ENCODE measurements at regions not wholly inside any gene's neighbourhood (a gene's known extent, or its start where the extent isn't known, plus 50 kb on each side); places are given as distances from the start of the nearest gene placed in this dataset.
A peak's percentile ranks its signal among the peaks of the same experiment; 100 is the strongest.
"Not testable (repeated sequence)": the region's sequence is repeated elsewhere in the genome, so short reads cannot be mapped to it uniquely, and the experiment has no call there.

- Mint-ChIP-seq H3K9me3 (no peaks in the 10 kb centered on the region), H3K36me3 (no peaks in the 10 kb centered on the region), H3K27ac (no peak overlapping the region), H3K27me3 (no peaks in the 10 kb centered on the region), H3K4me3 (no peak overlapping the region), H3K4me1 (no peaks in the 10 kb centered on the region)
Observed at GRCh38 chr5:18798058-18798457, 1163.8 kb downstream of the TAF11L14 start.

DNA sequence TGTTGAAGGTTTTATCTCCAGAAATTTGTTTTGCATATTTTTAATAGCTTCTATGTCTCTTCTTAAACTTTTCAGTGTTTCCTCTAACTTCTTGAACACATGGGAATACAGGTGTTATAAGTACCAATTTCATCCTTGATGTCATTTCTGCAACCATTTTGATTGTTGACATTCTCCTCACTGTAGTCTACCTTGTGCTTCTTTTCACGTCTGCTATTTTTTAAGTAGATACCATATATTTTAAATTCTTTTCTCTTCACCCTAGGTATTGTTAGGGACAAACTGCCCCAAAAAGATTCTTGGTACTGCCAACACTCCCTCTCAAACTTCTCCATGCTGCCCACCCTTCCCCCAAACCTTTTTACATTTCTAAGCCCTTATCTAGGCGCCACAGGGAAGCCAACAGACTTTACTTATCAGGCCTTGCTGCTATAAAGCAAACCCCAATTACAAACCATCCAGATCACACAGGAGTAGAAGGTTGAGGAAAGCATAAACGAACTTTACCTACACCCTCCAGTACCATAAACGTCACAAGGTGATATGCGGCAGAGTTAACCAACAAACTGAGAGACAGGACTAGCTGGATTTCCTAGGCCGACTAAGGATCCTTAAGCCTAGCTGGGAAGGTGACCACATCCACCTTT, 1165.3 kb downstream of the TAF11L14 start:
- no peaks in the 10 kb centered on the region for H3K36me3 Mint-ChIP-seq
- H3K4me3 Mint-ChIP-seq = no peak overlapping the region
- no peaks in the 10 kb centered on the region for H3K27me3 Mint-ChIP-seq
- no peaks in the 10 kb centered on the region for H3K9me3 Mint-ChIP-seq
- no peaks in the 10 kb centered on the region for H3K4me1 Mint-ChIP-seq
- H3K27ac Mint-ChIP-seq = peak overlapping the region; percentile 8

- no peaks in the 10 kb centered on the region for H3K36me3 Mint-ChIP-seq
- no peak overlapping the region for H3K4me3 Mint-ChIP-seq
- H3K4me1 Mint-ChIP-seq = no peaks in the 10 kb centered on the region
- no peak overlapping the region for H3K27ac Mint-ChIP-seq
- H3K9me3 Mint-ChIP-seq = no peaks in the 10 kb centered on the region
- H3K27me3 Mint-ChIP-seq = no peaks in the 10 kb centered on the region
Observed at GRCh38 chr5:18800293-18801025, 1166.2 kb downstream of the TAF11L14 start.

- H3K4me3 Mint-ChIP-seq, H3K36me3 Mint-ChIP-seq, H3K27ac Mint-ChIP-seq, H3K4me1 Mint-ChIP-seq, H3K27me3 Mint-ChIP-seq, H3K9me3 Mint-ChIP-seq: not testable (repeated sequence)
Observed at GRCh38 chr5:18801413-18801812, 1167.2 kb downstream of the TAF11L14 start.

DNA sequence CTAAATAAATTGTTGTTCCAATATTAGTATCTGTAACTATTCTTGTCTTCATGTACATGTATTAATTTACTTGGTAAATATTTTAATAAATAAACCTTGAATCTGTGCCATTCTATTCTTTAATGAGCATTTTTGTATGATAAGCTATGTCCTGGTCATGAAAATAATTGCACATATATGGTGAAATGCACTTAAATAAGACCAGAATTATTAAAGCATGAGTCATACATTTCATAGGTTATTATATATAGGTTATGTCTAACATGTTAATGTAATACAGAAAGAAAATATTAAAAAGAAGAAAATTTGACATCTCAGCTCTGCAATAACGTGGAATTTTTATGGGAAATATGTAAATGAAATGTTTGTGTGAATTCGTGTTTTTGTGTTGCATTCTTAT, 1168.1 kb downstream of the TAF11L14 start:
- no peak overlapping the region for H3K27ac Mint-ChIP-seq
- H3K27me3 Mint-ChIP-seq = no peaks in the 10 kb centered on the region
- H3K4me3 Mint-ChIP-seq = no peak overlapping the region
- H3K9me3 Mint-ChIP-seq = no peaks in the 10 kb centered on the region
- H3K4me1 Mint-ChIP-seq = no peaks in the 10 kb centered on the region
- H3K36me3 Mint-ChIP-seq = no peaks in the 10 kb centered on the region

DNA sequence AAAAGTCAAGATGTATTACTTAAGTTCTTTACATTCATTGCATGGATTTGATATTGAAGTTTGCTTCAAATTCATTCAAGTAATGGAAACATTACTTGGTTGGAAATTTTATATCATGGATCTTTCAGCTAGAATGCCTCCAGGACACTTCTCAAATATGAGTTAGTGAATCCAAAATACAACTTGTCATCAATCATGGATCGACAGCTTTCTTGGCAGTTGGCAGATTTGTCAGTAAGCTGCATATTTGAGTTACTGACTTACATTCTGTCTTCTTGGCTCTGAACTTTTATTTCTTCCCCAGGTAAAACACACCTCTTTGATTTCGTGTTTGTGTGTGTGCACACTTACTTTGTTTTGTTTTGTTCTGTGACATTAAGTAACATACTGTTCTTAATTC, 1171.1 kb downstream of the TAF11L14 start:
- peaks cover 1% of the 10 kb centered on the region for H3K27me3 Mint-ChIP-seq
- no peaks in the 10 kb centered on the region for H3K4me1 Mint-ChIP-seq
- no peak overlapping the region for H3K27ac Mint-ChIP-seq
- no peak overlapping the region for H3K4me3 Mint-ChIP-seq
- H3K9me3 Mint-ChIP-seq = no peaks in the 10 kb centered on the region
- no peaks in the 10 kb centered on the region for H3K36me3 Mint-ChIP-seq

- Mint-ChIP-seq H3K27ac (no peak overlapping the region), H3K27me3 (peaks cover 1% of the 10 kb centered on the region), H3K4me3 (no peak overlapping the region), H3K9me3 (no peaks in the 10 kb centered on the region), H3K4me1 (no peaks in the 10 kb centered on the region), H3K36me3 (no peaks in the 10 kb centered on the region)
Observed at GRCh38 chr5:18807256-18808149, 1173.2 kb downstream of the TAF11L14 start.

DNA sequence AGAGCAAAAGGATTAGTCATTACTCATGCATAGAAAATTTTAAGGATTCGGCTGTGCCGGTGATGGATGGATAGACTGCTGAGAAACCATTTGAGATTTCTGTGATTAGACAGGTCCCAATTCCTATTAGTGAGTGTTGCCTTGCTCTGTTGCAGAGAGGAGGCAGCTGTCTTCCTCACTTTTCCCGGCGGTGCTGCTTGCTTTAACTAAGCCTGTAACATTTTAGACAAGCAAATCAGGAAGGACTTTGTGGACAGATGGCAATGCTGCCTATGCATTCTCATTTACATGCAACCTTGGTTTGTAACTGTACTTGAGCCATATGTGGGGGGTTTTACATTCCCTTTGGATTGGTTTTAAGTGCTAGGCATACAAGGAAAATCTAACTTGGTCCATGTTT, 1176.3 kb downstream of the CDH18 start:
- Mint-ChIP-seq H3K36me3 (no peaks in the 10 kb centered on the region), H3K27me3 (peaks cover 5% of the 10 kb centered on the region), H3K9me3 (no peaks in the 10 kb centered on the region), H3K27ac (no peak overlapping the region), H3K4me1 (no peaks in the 10 kb centered on the region), H3K4me3 (no peak overlapping the region)

DNA sequence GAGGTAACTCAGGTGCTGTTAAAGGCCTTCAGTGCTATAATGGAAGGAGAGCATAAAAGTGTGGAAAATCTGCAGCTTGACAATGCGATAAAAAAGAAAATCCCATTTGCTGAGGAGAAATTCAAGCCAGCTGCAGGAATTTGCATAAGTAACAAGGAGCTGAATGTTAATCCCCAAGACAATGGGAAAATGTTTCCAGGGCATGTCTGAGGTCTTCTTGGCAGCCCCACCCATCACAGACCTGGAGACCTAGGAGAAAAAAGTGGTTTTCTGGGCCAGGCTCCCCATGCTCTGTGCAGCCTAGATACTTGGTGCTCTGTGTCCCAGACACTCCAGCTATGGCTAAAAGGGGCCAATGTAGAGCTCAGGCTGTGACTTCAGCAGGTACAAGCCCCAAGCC, 1159.6 kb downstream of the CDH18 start:
- Mint-ChIP-seq H3K36me3 (no peaks in the 10 kb centered on the region), H3K9me3 (no peaks in the 10 kb centered on the region), H3K4me3 (no peak overlapping the region), H3K27ac (no peak overlapping the region), H3K4me1 (no peaks in the 10 kb centered on the region), H3K27me3 (peaks cover 2% of the 10 kb centered on the region)

DNA sequence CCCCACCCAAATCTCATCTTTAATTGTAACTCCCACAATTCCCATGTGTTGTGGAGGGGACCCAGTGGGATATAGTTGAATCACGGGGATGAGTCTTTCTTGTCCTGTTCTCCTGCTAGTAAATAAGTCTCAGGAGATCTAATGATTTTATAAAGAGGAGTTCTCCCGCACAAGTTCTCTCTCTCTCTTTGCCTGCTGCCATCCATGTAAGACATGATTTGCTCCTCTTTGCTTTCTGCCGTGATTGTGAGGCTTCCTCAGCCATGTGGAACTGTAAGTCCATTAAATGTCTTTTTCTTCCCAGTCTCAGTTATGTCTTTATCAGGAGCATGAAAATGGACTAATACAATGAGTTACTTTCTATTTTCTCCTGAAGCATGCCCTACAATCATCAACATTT, 1158.5 kb downstream of the CDH18 start:
- Mint-ChIP-seq H3K27ac (no peak overlapping the region), H3K36me3 (no peaks in the 10 kb centered on the region), H3K9me3 (no peaks in the 10 kb centered on the region), H3K27me3 (peaks cover 2% of the 10 kb centered on the region), H3K4me3 (no peak overlapping the region), H3K4me1 (no peaks in the 10 kb centered on the region)

GRCh38 chr5:18850216-18850615, 1137.8 kb downstream of the CDH18 start:
- no peak overlapping the region for H3K4me3 Mint-ChIP-seq
- H3K9me3 Mint-ChIP-seq = no peaks in the 10 kb centered on the region
- no peak overlapping the region for H3K27ac Mint-ChIP-seq
- no peaks in the 10 kb centered on the region for H3K27me3 Mint-ChIP-seq
- no peaks in the 10 kb centered on the region for H3K4me1 Mint-ChIP-seq
- H3K36me3 Mint-ChIP-seq = no peaks in the 10 kb centered on the region

- H3K27me3 Mint-ChIP-seq = no peaks in the 10 kb centered on the region
- no peaks in the 10 kb centered on the region for H3K9me3 Mint-ChIP-seq
- no peaks in the 10 kb centered on the region for H3K4me1 Mint-ChIP-seq
- H3K4me3 Mint-ChIP-seq = no peak overlapping the region
- no peaks in the 10 kb centered on the region for H3K36me3 Mint-ChIP-seq
- no peak overlapping the region for H3K27ac Mint-ChIP-seq
Observed at GRCh38 chr5:18872978-18873377, 1115.0 kb downstream of the CDH18 start.

GRCh38 chr5:18876565-18876964, 1111.4 kb downstream of the CDH18 start:
- H3K4me3 Mint-ChIP-seq = no peak overlapping the region
- H3K27ac Mint-ChIP-seq = no peak overlapping the region

DNA sequence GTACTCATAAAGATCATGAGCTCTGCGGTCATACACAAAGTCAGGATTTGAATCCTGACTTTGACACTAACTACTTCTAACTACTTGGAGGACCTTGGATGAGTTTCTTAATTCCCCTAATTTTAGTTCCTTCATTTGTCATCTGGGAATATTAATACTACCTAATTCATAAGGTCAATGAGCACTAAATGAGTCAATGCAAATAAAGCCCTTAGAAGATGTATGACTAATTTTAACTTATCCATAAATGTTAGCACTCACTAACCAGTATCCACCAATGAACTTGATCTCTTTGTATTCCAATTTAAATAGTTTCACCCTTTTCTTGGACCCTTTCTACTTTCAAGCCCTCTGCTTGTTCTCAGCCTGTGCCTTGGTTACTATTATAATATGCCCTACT, 1106.4 kb downstream of the CDH18 start:
- Mint-ChIP-seq H3K36me3 (no peaks in the 10 kb centered on the region), H3K27me3 (no peaks in the 10 kb centered on the region), H3K27ac (no peak overlapping the region), H3K4me3 (no peak overlapping the region), H3K4me1 (no peaks in the 10 kb centered on the region), H3K9me3 (peaks cover 5% of the 10 kb centered on the region)

More at GRCh38 chr5:18876565-18876964, 1111.4 kb downstream of the CDH18 start:
- H3K36me3 Mint-ChIP-seq = no peaks in the 10 kb centered on the region
- no peaks in the 10 kb centered on the region for H3K4me1 Mint-ChIP-seq
- H3K9me3 Mint-ChIP-seq = no peaks in the 10 kb centered on the region
- H3K27me3 Mint-ChIP-seq = no peaks in the 10 kb centered on the region

DNA sequence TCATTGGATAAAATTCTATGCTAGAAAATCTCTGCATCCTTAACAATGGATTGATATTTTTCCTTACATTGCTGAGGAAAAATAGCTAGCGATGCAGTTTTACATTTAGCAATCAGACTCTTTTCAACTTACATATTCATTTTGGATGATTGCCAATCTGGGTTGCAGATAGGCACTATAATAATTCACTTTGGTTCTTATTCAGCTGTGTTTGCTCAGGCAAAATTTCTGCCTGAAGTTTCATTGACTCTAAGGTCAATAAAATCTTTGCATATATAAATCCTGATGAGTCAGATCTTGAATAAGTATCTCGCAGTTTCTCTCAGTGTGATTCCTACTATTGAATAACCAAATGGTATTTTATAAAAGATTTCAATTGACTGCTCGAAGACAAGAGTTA, 1105.8 kb downstream of the CDH18 start:
- H3K4me3 Mint-ChIP-seq = no peak overlapping the region
- H3K4me1 Mint-ChIP-seq = no peaks in the 10 kb centered on the region
- H3K27ac Mint-ChIP-seq = no peak overlapping the region
- peaks cover 5% of the 10 kb centered on the region for H3K9me3 Mint-ChIP-seq
- H3K36me3 Mint-ChIP-seq = no peaks in the 10 kb centered on the region
- H3K27me3 Mint-ChIP-seq = no peaks in the 10 kb centered on the region

GRCh38 chr5:18888821-18889220, 1099.2 kb downstream of the CDH18 start:
- Mint-ChIP-seq H3K4me1 (no peaks in the 10 kb centered on the region), H3K36me3 (no peaks in the 10 kb centered on the region), H3K4me3 (no peak overlapping the region), H3K9me3 (peaks cover 11% of the 10 kb centered on the region), H3K27ac (no peak overlapping the region), H3K27me3 (no peaks in the 10 kb centered on the region)
